GM19043 (cell line): ENCODE measurements at regions not wholly inside any gene's neighbourhood (a gene's known extent, or its start where the extent isn't known, plus 50 kb on each side); places are given as distances from the start of the nearest gene placed in this dataset.

Experiments used
- ATAC-seq: cut with Tn5 transposase; IDR thresholded peaks from one replicate; pipeline ENCODE4 v1.9.1; 2021; ENCODE audit warnings: low read depth; ENCODE audit not compliant: unreplicated experiment

- no peak for ATAC-seq
Observed at GRCh38 chrX:6708041-6708440, 173.1 kb upstream of the VCX3A start.

DNA sequence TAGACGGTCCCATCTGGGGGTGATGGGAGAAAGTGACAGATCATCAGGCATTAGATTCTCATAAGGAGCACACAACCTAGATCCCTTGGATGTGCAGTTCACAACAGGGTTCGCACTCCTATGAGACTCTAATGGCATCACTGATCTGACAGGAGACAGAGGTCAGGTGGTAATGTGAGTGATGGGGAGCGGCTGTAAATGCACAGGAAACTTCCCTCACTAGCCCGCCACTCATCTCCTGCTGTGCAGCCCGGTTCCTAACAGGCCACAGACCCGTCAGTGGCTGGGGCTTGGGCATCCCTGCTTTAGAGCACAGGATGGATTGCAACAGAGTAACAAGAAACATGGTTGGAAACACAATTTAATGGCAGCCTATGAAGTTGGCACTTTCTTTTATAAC, 172.6 kb upstream of the VCX3A start:
- ATAC-seq, result no peak

DNA sequence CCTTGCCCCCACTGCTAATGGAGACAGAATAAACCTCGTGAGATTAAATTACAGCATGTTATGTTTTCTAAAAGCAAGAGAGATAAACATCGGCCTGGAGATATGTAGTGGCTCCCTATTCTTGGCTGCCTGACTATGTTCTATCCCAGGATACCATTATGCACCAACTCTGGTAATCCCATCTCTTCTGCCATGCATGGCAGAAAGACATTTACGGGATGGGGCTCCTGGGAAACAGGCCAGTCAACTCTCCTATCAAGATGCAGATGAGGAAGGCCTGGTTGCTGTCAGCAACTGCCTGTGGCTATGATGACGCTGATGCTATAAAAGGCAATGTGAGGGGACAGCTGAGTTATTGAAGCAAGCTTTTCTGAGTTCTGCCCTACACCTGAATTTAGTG, 166.2 kb upstream of the VCX3A start:
- no peak for ATAC-seq

DNA sequence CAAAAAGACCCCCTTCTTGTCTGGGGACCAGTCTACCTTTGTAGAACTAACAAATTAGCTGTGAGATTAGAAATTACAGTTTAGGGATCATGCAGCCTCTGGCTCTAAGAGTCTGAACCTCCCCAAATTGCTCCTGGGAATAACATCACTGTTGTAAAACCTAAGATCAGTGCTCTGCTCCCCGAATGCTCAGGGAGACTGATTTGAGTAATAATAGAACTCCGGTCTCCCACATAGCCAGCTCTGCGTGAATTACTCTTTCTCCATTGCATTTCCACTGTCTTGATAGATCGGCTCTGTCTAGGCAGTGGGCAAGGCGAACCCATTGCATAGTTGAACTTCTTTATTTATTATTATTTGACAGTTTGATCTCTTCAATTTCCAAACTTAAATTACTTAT, 160.8 kb upstream of the VCX3A start:
- ATAC-seq, result no peak

GRCh38 chrX:6694977-6695376, 160.1 kb upstream of the VCX3A start:
- no peak for ATAC-seq

- ATAC-seq, result no peak
Observed at GRCh38 chrX:6694221-6694620, 159.3 kb upstream of the VCX3A start.

DNA sequence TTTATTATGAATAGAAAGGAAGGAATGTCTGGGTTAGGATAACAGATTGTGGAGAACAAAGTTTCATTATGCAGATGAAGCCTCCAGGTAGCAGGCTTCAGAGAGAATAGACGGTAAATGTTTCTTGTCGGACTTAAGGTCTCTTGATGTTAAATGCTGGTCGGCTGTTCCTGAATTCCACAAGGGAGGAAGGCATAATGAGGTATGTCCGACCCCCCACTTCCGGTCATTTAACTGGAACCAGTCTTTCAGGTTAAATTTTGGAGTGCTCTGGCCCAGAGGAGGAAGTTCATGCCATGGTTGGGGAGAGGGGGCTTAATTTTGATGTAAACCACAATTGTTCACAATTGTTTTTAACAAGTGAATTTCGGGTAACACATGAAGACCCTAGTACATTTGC, 158.1 kb upstream of the VCX3A start:
- ATAC-seq, result no peak

GRCh38 chrX:6685489-6685888, 150.6 kb upstream of the VCX3A start:
- no peak for ATAC-seq

GRCh38 chrX:6683353-6683752, 148.4 kb upstream of the VCX3A start:
- no peak for ATAC-seq

- no peak for ATAC-seq
Observed at GRCh38 chrX:6681521-6682145, 146.7 kb upstream of the VCX3A start.

DNA sequence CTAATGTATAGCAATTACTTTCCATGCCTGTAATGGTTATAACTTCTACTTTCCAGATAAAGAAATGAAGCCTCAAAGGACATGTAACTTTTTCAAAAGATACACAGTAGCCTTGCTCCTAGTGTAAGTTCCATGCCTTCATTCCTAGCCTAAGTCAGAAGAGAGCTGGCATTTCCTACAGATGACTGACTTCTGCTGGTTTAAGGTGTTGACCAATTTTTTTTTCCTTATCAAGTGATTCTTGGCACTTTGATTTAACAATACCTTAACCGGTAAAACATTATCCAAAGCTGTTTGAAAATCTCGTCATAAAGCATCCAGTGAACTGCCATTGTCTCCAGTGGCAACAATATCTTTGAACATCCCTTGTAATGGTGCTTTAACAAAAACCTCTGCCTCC, 145.1 kb upstream of the VCX3A start:
- no peak for ATAC-seq

DNA sequence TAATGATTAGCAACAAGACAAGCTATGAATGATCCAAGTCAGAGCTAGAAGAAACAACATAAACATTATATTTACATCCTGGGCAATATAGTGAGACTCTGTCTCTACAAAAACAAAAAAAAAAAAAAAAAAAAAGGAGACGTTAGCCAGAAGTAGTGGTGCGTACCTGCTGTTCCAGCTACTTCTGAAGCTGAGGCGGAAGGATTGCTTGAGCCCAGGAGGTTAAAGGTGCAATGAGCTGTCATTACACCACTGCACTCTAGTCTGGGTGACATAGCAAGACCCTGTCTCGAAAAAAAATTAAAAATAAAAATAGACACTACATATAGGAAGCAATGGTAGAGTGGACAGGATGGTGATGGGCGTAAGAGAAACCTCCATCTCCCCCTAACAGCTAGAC, 144.6 kb upstream of the VCX3A start:
- ATAC-seq, result no peak

GRCh38 chrX:6678313-6678712, 143.4 kb upstream of the VCX3A start:
- ATAC-seq, result no peak

DNA sequence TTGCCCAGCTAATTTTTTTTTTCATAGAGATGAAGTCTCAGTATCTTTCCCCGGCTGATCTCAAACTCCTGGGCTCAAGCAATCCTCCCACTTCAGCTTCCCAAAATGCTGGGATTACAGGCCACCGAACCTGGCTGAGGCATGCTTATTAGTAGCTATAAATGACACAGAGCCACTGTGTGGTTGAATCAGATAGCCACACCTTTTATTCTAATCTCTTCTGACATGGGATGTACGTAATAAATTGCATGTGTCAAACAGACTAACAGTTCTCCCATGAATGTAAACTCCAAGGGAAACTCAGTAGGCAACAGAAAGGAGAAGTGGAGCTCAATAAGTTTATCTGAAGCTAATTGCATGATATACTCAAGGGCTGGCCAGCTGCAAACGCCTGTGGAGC, 139.8 kb upstream of the VCX3A start:
- ATAC-seq, result no peak

DNA sequence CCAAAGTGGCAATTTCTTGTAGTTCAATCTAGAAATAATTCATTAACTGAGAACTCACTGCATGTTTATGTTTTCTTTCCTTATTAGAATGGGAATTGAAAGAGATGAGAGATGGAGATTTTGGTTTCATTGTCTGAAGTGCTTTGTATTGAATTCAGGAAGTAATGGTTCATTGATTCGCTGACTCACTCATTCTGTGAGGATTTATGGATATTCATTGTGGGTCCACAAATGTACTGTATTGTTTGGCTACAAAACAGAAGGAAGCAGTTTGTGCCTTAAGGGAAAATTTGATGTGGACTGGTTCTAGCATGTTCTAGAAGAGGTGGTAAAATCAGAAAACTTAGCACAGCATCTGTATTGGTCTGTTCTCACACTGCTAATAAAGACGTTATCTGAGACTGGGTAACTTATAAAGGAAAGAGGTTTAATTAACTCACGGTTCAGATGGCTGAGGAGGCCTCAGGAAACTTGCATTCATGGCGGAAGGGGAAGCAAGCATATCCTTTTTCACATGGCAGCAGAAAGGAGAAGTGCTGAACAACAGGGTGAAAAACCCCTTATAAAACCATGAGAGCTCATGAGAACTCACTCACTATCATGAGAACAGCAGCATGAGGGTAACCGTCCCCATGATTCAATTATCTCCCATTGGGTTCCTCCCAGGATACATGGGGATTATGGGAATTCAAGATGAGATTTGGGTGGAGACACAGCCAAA, 132.3 kb upstream of the VCX3A start:
- ATAC-seq, result no peak

GRCh38 chrX:6666624-6667023, 131.7 kb upstream of the VCX3A start:
- ATAC-seq, result no peak

DNA sequence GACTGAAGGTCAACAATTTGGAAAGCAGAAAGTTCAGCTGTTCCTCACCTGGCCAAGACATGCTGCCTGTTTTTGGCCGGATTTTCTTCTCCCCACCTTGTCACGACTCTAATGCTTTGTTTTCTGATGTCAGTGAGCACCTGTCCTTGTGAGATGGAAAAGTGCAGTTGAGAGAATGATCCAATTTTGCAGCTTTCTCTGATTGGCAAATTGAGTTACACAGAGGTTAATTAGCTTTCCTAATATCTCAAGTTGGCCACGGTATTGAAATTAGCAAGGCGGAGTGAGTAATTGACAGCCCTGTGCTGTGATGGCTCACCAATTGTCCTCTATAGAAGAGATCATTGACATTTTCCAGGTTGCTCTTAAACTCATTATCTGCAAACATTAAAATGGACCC, 126.8 kb upstream of the VCX3A start:
- no peak for ATAC-seq

DNA sequence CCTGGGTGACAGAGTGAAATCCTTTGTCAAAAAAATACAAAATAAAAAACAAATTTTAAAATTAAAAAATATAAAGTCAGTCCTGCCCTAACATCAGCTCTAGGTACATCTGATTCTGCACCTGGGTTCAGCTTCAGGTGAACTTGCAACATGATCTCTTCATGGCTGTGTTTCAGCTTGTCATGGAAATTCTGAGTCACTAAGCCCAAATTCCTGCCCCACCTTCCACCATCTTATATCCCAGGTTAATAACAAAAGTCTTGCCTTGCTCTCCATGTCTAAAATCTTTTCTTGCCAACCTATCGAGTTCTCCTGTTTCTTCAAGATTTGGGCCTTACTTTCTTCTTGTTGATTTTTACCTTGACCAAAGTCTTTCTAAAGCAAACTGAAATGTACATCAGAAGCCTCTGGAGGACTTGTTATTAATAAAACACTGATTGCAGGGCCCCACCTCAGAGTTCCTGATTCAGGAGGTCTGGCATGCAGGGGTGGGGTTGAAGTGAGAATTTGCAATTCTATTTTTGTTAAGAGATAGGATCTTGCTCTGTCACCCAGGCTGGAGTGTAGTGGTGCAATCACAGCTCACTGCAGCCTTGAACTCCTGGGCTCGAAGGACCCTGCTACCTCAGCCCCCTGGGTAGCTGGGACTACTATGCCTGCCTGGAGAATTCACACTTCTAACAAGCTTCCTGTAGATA, 125.8 kb upstream of the VCX3A start:
- ATAC-seq, result no peak

GRCh38 chrX:6645216-6645615, 110.3 kb upstream of the VCX3A start:
- ATAC-seq, result no peak

DNA sequence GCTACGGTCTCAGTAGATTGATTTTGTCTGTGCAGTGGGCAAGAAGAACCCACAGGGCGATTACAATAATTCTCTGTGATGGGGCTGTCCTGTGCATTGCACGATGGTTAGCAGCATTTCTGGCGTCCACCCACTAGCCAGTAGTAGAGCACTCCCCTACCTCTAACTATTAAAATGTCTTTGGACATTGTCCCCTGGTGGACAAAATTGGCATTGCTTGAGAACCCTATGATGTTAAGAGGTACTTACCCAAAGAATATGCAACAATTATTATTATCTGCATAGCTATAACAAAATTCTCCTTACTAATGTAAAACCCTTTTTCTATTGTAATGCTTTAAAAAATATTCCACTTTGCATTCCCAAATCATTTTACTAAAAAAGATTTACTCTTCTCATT, 109.5 kb upstream of the VCX3A start:
- ATAC-seq, result no peak

DNA sequence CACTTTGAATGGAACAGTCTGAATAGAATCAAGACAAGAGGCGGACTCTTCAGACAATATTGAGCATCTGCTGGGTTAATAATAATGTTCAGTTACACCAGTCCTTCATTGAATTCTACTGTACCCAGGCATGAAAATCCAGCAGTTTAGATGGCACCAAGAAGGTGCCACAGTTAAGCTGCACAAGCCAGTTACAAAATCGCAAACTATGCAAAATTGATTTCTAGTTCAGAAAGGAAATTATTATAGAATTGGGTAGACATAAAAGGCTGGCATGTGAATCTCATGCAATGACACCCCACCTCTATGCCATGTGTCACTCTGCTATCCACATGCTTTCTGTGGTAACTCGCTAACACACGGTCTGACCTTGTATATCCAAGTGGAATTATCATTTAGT, 105.8 kb upstream of the VCX3A start:
- no peak for ATAC-seq

- ATAC-seq, result no peak
Observed at GRCh38 chrX:6614506-6614905, 79.6 kb upstream of the VCX3A start.
